ENCODE measurements at regions not wholly inside any gene's neighbourhood (a gene's known extent, or its start where the extent isn't known, plus 50 kb on each side); places are given as distances from the start of the nearest gene placed in this dataset.
"Not testable (repeated sequence)": the region's sequence is repeated elsewhere in the genome, so short reads cannot be mapped to it uniquely, and the experiment has no call there.

DNA sequence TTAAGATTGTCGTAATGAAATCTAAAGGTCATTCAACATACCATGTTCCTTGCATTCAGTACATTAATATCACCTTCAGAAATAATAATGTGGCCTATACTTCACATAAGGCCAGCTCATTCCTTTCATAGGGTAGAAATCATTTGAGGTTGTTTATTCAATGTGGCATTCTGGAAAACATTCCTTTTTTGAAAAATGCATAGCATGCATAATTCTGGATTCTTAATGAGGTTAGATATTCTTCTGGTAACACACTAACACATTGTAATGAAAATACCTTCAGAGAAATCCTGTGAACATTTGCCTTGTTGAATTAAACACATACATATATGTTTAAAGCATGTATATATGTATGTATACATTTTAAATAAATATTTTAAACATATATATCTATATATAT, 204.6 kb upstream of the KCNH7 start:
- H3K9me3 ChIP-seq (ENCODE audit: low read length), result no peaks in the 10 kb centered on the region
- no peaks in the 10 kb centered on the region for H3K4me1 ChIP-seq (ENCODE audit: insufficient read depth, low read length)
- no peaks in the 10 kb centered on the region for H3K27me3 ChIP-seq (ENCODE audit: insufficient read depth, low read length)
- H2AFZ ChIP-seq (ENCODE audit: low read depth, low read length), result no peak overlapping the region
- no peak overlapping the region for H3K4me3 ChIP-seq (ENCODE audit: low read length)
- no peaks in the 10 kb centered on the region for H3K36me3 ChIP-seq (ENCODE audit: insufficient read depth, low read length)

DNA sequence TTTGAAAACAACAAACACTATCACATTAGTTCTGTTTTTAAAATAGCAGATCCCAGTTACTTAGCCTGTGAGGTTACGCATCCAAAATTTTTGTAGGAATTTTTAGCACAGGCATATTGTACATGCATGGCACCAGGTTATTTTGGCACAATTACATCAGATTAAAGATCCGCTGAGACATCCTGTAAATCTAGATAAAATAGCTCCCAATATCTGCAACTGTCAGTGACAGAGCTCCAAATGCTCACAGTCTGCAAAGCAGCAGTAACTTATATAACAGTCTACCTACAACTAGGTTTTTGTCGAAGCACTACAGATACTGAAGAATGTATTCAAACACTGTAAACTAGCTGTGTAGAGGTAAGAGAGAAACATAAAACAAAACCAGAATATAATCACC, 200.7 kb upstream of the KCNH7 start:
- no peak overlapping the region for H2AFZ ChIP-seq (ENCODE audit: low read depth, low read length)
- no peaks in the 10 kb centered on the region for H3K36me3 ChIP-seq (ENCODE audit: insufficient read depth, low read length)
- H3K9me3 ChIP-seq (ENCODE audit: low read length), result no peaks in the 10 kb centered on the region
- no peak overlapping the region for H3K4me3 ChIP-seq (ENCODE audit: low read length)
- H3K27me3 ChIP-seq (ENCODE audit: insufficient read depth, low read length), result no peaks in the 10 kb centered on the region
- no peaks in the 10 kb centered on the region for H3K4me1 ChIP-seq (ENCODE audit: insufficient read depth, low read length)

DNA sequence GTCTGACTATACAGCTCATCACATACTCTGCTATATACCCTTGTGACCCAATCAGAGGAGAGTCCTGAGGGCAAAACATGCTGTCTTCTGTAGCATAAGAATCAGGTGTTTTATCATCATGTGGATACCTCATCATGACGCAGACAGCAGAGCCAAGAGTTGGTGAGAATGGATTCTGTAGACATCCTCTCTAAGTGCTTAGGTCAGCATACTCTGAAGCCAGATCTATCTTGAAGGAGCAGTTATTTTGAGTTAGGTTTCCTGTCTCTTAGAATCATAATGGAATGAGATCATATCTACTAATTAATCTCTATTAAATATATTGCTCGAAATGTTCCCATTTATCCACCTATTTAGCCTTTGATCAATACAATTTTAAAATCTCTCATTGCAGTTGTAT, 190.2 kb upstream of the KCNH7 start:
- no peak overlapping the region for H2AFZ ChIP-seq (ENCODE audit: low read depth, low read length)
- H3K36me3 ChIP-seq (ENCODE audit: insufficient read depth, low read length), result no peaks in the 10 kb centered on the region
- no peaks in the 10 kb centered on the region for H3K27me3 ChIP-seq (ENCODE audit: insufficient read depth, low read length)
- no peak overlapping the region for H3K4me3 ChIP-seq (ENCODE audit: low read length)
- no peaks in the 10 kb centered on the region for H3K9me3 ChIP-seq (ENCODE audit: low read length)
- no peaks in the 10 kb centered on the region for H3K4me1 ChIP-seq (ENCODE audit: insufficient read depth, low read length)

DNA sequence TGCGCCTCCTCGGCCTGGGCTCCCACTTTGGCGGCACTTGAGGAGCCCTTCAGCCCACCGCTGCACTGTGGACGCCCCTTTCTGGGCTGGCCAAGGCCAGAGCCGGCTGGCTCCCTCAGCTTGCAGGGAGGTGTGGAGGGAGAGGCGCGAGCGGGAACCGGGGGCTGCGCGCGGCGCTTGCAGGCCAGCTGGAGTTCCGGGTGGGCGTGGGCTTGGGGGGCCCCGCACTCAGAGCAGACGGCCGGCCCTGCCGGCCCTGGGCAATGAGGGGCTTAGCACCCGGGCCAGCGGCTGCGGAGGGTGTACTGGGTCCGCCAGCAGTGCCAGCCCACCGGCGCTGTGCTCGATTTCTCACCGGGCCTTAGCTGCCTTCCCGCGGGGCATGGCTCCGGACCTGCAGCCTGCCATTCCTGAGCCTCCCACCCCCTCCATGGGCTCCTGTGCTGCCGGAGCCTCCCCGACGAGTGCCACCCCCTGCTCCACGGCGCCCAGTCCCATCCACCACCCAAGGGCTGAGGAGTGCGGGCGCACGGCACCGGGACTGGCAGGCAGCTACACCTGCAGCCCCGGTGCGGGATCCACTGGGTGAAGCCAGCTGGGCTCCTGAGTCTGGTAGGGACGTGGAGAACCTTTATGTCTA, 187.7 kb upstream of the KCNH7 start:
- not testable (repeated sequence) for H3K36me3 ChIP-seq (ENCODE audit: insufficient read depth, low read length); H3K27me3 ChIP-seq (ENCODE audit: insufficient read depth, low read length); H3K4me1 ChIP-seq (ENCODE audit: insufficient read depth, low read length); H3K9me3 ChIP-seq (ENCODE audit: low read length); H2AFZ ChIP-seq (ENCODE audit: low read depth, low read length); H3K4me3 ChIP-seq (ENCODE audit: low read length)

DNA sequence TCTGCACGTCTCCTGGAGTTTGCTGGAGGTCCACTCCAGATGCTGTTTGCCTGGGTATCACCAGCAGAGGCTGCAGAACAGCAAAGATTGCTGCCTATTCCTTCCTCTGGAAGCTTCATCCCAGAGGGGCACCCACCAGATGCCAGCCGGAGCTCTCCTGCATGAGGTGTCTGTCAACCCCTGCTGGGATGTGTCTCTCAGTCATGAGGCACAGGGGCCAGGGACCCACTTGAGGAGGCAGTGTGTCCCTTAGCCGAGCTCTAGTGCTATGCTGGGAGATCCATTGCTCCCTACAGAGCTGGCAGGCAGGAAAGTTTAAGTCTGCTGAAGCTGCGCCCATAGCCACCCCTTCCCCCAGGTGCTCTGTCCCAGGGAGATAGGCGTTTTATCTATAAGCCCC, 178.3 kb upstream of the KCNH7 start:
- H3K4me1 ChIP-seq (ENCODE audit: insufficient read depth, low read length); H3K27me3 ChIP-seq (ENCODE audit: insufficient read depth, low read length); H2AFZ ChIP-seq (ENCODE audit: low read depth, low read length); H3K36me3 ChIP-seq (ENCODE audit: insufficient read depth, low read length); H3K4me3 ChIP-seq (ENCODE audit: low read length); H3K9me3 ChIP-seq (ENCODE audit: low read length): not testable (repeated sequence)

DNA sequence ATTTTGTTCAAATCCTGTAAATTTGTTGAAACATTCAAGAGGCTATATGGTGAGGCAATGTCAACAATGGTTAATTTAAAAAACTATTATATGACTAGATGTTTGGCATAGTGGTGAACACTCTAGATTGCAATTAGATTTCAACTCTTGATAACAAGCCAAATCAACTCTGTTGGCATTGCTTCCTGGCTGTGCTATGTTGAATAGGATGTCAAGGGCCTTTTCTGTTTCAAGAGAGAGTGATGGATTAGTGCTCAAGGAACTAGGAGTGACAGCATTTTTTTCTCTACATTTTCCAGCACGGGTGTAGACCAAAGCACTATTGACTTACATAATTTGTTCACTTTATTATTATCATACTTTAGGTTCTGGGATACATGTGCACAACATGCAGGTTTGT, 172.4 kb upstream of the KCNH7 start:
- no peaks in the 10 kb centered on the region for H3K27me3 ChIP-seq (ENCODE audit: insufficient read depth, low read length)
- no peaks in the 10 kb centered on the region for H3K9me3 ChIP-seq (ENCODE audit: low read length)
- no peak overlapping the region for H2AFZ ChIP-seq (ENCODE audit: low read depth, low read length)
- no peak overlapping the region for H3K4me3 ChIP-seq (ENCODE audit: low read length)
- H3K36me3 ChIP-seq (ENCODE audit: insufficient read depth, low read length), result no peaks in the 10 kb centered on the region
- no peaks in the 10 kb centered on the region for H3K4me1 ChIP-seq (ENCODE audit: insufficient read depth, low read length)

DNA sequence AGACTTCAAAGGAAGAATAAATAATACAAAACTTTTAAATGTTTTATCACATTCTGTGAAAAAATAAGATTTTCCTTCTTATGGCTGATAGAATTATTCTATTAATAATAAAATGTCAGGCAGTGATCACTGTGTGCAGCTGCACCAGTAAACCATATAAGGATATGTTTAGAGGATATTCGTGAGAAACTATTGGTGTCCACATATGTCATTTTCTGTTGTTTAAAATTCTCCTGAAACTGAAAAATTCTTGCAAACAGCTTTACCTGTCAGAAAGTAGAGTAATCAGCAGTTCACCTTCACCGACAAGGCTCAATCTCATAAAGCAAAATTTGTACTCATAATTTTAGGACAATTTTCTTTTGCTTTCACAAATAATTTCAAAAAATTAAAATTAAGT, 170.1 kb upstream of the KCNH7 start:
- Histone ChIP-seq H3K4me3 (ENCODE audit: low read length) (no peak overlapping the region), H3K4me1 (ENCODE audit: insufficient read depth, low read length) (no peaks in the 10 kb centered on the region), H3K9me3 (ENCODE audit: low read length) (no peaks in the 10 kb centered on the region), H3K36me3 (ENCODE audit: insufficient read depth, low read length) (no peaks in the 10 kb centered on the region), H3K27me3 (ENCODE audit: insufficient read depth, low read length) (no peaks in the 10 kb centered on the region), H2AFZ (ENCODE audit: low read depth, low read length) (no peak overlapping the region)

DNA sequence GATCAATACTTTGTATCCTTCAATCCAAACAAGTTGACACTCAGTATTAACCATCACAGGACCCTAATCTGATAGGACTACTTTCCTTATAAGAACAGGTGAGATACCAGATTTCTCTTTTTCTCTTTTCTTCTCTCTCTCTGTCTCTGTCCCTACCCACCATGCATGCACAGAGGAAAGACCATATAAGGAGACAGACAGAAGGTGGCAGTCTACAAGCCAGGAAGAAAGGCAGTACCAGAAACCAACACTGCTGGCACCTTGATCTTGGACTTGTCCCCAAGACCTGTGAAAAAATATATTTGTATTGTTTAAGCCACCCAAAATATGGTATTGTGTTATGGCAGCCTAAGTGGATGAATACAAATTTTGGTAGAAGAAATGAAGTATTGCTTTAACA, 156.2 kb upstream of the KCNH7 start:
- Histone ChIP-seq H3K4me1 (ENCODE audit: insufficient read depth, low read length) (peaks cover 5% of the 10 kb centered on the region), H3K27me3 (ENCODE audit: insufficient read depth, low read length) (no peaks in the 10 kb centered on the region), H3K36me3 (ENCODE audit: insufficient read depth, low read length) (no peaks in the 10 kb centered on the region), H2AFZ (ENCODE audit: low read depth, low read length) (no peak overlapping the region), H3K4me3 (ENCODE audit: low read length) (no peak overlapping the region), H3K9me3 (ENCODE audit: low read length) (no peaks in the 10 kb centered on the region)

DNA sequence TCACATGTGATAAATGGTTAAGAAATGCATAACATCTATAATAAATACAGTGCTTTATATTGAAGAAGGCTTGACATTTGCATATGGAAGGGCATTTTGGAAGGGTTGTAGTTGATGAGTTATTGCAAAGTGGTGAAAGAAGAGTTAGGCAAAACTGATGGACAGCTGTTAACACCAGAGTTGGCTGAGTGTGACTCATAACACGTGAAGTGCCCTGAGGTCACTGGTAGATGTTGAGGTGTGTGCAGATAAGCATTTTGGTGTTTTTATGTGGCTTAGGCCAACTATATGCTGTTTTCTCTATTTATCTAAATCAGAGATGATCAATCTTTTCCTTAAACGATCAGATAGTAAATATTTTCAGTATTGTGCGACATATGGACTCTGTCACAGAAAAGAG, 154.3 kb upstream of the KCNH7 start:
- Histone ChIP-seq H3K4me3 (ENCODE audit: low read length) (no peak overlapping the region), H3K4me1 (ENCODE audit: insufficient read depth, low read length) (peaks cover 5% of the 10 kb centered on the region), H3K36me3 (ENCODE audit: insufficient read depth, low read length) (no peaks in the 10 kb centered on the region), H3K9me3 (ENCODE audit: low read length) (no peaks in the 10 kb centered on the region), H3K27me3 (ENCODE audit: insufficient read depth, low read length) (no peaks in the 10 kb centered on the region), H2AFZ (ENCODE audit: low read depth, low read length) (no peak overlapping the region)

DNA sequence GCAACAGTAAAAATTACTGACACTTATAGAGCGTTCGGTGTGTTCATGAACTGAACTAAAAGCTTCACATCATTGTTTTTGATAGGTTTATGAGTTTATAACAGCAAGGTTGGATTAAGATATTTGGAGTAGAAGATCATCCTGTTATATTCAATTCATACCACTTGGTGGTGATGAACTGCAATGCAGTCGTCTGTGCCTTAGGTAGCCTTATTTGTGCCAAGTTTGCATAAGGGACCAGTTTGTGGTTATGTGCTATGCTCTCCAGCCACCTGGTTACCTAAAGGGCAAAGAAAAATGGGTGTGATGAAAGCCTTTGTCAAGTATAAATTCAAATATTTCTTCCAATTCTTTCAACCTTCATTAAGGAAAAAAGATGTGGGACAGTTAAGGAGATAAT, 150.9 kb upstream of the KCNH7 start:
- Histone ChIP-seq H3K27me3 (ENCODE audit: insufficient read depth, low read length) (no peaks in the 10 kb centered on the region), H3K36me3 (ENCODE audit: insufficient read depth, low read length) (no peaks in the 10 kb centered on the region), H3K4me3 (ENCODE audit: low read length) (no peak overlapping the region), H2AFZ (ENCODE audit: low read depth, low read length) (no peak overlapping the region), H3K4me1 (ENCODE audit: insufficient read depth, low read length) (peaks cover 5% of the 10 kb centered on the region), H3K9me3 (ENCODE audit: low read length) (no peaks in the 10 kb centered on the region)

DNA sequence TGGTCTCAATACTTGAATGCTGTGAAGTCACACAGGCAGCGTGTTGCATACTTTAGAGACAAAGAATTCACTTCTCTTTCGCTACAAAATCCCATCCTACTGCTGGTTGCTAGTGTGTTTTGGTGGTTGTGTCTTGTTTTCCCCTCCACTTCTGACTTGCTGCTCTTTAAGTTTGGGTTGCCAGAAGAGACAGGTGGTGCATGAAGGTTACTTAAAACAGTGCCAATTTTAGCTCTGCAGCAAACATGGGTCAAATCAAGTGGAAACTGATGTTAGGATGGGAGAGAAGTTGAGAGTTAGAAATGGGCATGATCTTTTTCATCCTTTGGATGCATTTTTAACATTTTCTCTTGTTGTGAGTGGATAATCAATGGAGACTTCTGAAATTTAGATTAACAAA, 136.2 kb upstream of the KCNH7 start:
- Histone ChIP-seq H3K9me3 (ENCODE audit: low read length) (no peaks in the 10 kb centered on the region), H3K4me1 (ENCODE audit: insufficient read depth, low read length) (no peaks in the 10 kb centered on the region), H2AFZ (ENCODE audit: low read depth, low read length) (no peak overlapping the region), H3K36me3 (ENCODE audit: insufficient read depth, low read length) (no peaks in the 10 kb centered on the region), H3K4me3 (ENCODE audit: low read length) (no peak overlapping the region), H3K27me3 (ENCODE audit: insufficient read depth, low read length) (no peaks in the 10 kb centered on the region)

DNA sequence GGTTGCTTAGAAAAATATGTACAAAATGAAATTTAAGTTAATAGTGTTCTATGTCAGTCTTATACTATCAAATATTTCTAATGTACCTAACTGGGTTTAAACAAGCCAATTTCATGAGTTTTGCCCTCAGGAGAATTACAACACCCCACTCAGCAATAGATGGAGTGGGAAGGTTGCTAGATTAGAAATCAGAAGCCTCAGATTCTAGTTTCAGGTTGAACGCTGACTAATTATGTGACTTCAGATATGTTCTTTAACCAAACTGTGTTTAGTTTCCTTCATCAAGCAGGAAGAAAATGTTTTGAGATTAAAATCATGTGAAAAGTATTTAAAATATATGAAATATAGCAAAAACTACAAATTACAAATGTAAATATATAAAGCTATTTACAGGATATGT, 133.8 kb upstream of the KCNH7 start:
- Histone ChIP-seq H3K9me3 (ENCODE audit: low read length) (no peaks in the 10 kb centered on the region), H2AFZ (ENCODE audit: low read depth, low read length) (no peak overlapping the region), H3K27me3 (ENCODE audit: insufficient read depth, low read length) (no peaks in the 10 kb centered on the region), H3K4me1 (ENCODE audit: insufficient read depth, low read length) (peaks cover 2% of the 10 kb centered on the region), H3K36me3 (ENCODE audit: insufficient read depth, low read length) (no peaks in the 10 kb centered on the region), H3K4me3 (ENCODE audit: low read length) (no peak overlapping the region)

DNA sequence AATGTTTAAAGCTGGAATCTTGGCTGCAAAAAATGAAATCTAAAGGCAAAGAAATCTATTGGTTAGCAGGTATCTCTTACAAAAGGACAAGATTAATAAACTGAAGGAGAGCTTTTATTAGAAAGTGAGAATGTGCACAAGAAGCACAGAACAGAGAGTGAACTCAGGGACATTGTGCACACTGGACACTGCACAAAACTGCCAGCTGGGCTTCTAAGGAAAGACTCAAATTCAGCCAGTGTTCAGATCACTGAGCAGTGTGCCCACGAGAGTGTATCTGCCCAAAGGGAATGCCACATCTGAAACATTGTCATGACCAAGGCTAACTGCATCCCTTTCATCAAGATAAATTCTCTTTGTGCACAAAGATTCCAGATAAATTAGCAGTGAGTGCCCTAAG, 129.7 kb upstream of the KCNH7 start:
- H3K4me3 ChIP-seq (ENCODE audit: low read length), result no peak overlapping the region
- H3K27me3 ChIP-seq (ENCODE audit: insufficient read depth, low read length), result no peaks in the 10 kb centered on the region
- H2AFZ ChIP-seq (ENCODE audit: low read depth, low read length), result no peak overlapping the region
- H3K36me3 ChIP-seq (ENCODE audit: insufficient read depth, low read length), result no peaks in the 10 kb centered on the region
- peaks cover 4% of the 10 kb centered on the region for H3K4me1 ChIP-seq (ENCODE audit: insufficient read depth, low read length)
- H3K9me3 ChIP-seq (ENCODE audit: low read length), result no peaks in the 10 kb centered on the region

DNA sequence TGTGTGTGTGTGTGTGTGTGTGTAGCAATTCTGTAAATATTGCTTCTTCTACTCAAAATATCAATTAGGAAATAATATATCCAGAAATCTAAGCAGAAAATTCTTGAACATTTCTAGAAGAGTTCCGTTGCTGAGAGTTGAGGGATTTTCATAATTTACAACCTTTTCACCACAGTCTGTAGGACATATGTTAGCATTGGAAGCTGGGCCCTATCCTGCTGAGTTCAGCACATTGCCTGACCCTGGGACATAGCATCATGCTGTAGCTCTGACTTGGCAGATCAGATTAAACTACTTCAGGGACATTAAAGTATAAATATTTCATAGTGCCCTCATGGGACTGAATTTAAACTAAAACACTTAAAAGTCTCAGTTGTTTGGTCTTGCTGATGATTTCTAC, 129.2 kb upstream of the KCNH7 start:
- no peak overlapping the region for H2AFZ ChIP-seq (ENCODE audit: low read depth, low read length)
- no peaks in the 10 kb centered on the region for H3K9me3 ChIP-seq (ENCODE audit: low read length)
- no peaks in the 10 kb centered on the region for H3K27me3 ChIP-seq (ENCODE audit: insufficient read depth, low read length)
- H3K4me1 ChIP-seq (ENCODE audit: insufficient read depth, low read length), result peaks cover 4% of the 10 kb centered on the region
- H3K4me3 ChIP-seq (ENCODE audit: low read length), result no peak overlapping the region
- no peaks in the 10 kb centered on the region for H3K36me3 ChIP-seq (ENCODE audit: insufficient read depth, low read length)

Measured in neuron (in vitro differentiated cells).